Breast epithelium (tissue), 4 donors: ENCODE measurements at regions not wholly inside any gene's neighbourhood (a gene's known extent, or its start where the extent isn't known, plus 50 kb on each side); places are given as distances from the start of the nearest gene placed in this dataset.

Experiments
- DNase-seq, 2 donors: peaks; one replicate each; pipeline ENCODE4 v3.0.0-alpha.2; 2019; ENCODE audit warnings: low spot score in 2 of 2
- H3K27ac ChIP-seq, 2 donors: fragments of 200-600 bp; sonication (generic) in 1 of 2; one replicate each; pipeline ENCODE4 v1.5.1; 2016 to 2019; ENCODE audit warnings: mild to moderate bottlenecking in 1 of 2
- H3K27me3 ChIP-seq, 2 donors: fragments of 200-600 bp; sonication (generic) in 1 of 2; one replicate each; pipeline versions ENCODE4 v1.5.1 to v1.6.0; 2017 to 2019; ENCODE audit warnings: control low read depth in 1 of 2, mild to moderate bottlenecking in 1 of 2
- H3K36me3 ChIP-seq: fragments of 200-600 bp; one replicate; pipeline ENCODE4 v1.5.1; 2019
- H3K4me1 ChIP-seq, 2 donors: fragments of 200-600 bp; sonication (generic); one replicate each; pipeline ENCODE4 v1.5.1; 2016 to 2019; ENCODE audit warnings: control low read depth in 1 of 2
- H3K4me3 ChIP-seq, 3 donors: fragments of 200-600 bp; sonication (generic); 1 replicate in 2 of 3; 2 replicates in 1 of 3; pipeline ENCODE4 v1.5.1; 2016 to 2019; ENCODE audit warnings: mild to moderate bottlenecking in 3 of 3, moderate library complexity in 2 of 3
- H3K9me3 ChIP-seq, 2 donors: fragments of 200-600 bp; sonication (generic) in 1 of 2; one replicate each; pipeline ENCODE4 v1.5.1; 2016 to 2019; ENCODE audit warnings: control low read depth in 1 of 2
- CTCF ChIP-seq, 3 donors: fragments of 450-650 bp; IDR thresholded peaks; one replicate each; pipeline ENCODE4 v1.5.1; 2016 to 2017; ENCODE audit warnings: antibody characterized with exemption in 3 of 3, mild to moderate bottlenecking in 3 of 3, moderate library complexity in 3 of 3
- POLR2A ChIP-seq: fragments of 450-650 bp; IDR thresholded peaks from one replicate; pipeline ENCODE4 v1.6.1; 2016; ENCODE audit warnings: antibody characterized with exemption, mild to moderate bottlenecking, moderate library complexity
- POLR2AphosphoS5 ChIP-seq, 3 donors: sonication (generic); formaldehyde crosslinking; IDR thresholded peaks; one replicate each; pipeline ENCODE4 v1.6.1; 2017; ENCODE audit warnings: antibody characterized with exemption in 3 of 3
- intact Hi-C: fragments of 100-400 bp; cut with DNase I; formaldehyde crosslinking; loops from one replicate; pipeline ENCODE4 v1.15.1; 2023; ENCODE audit warnings: low total_unique reads

DNA sequence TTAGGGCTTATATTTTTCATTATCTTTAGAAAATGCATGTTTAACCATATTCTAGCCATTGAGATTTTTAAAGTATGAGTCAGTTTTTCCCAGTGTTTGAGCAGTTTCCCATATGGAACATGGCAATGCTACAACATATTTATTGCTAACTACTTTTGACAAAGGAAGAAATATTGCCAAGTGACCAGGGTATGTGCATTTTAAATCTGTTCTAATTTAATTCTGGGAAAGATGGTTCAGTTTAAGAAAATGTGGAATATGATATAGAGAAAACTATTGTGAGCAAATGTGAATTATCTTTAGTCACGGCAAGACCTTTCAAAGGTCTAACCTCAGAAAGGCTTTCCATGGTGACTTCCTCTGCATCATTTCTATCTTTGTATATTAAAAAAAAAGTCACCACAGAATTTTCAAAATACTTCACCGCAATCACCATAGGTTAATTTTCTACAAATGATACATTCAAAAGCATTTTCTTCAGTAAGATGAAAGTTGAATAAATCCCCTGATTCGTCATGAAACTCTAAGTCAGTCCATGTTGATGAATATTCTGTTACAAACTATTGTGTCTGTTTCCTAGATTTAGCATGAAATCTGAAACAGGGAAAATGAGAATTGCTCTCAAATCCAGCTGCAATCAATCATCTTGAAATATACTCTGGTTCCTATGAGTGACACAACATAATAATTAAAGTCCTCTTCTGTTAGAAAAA is 2349.0 kb upstream of the TENM3 start:
- no peaks in the 10 kb centered on the region for H3K36me3 ChIP-seq
- TF ChIP-seq CTCF (IDR thresholded peaks at IDR 0.05) (no peak), POLR2AphosphoS5 (IDR thresholded peaks at IDR 0.05) (no peak), POLR2A (no peak)
- no peaks in the 10 kb centered on the region for H3K27me3 ChIP-seq
- H3K4me1 ChIP-seq, result no peaks in the 10 kb centered on the region
- no peak for DNase-seq
- no peak overlapping the region for H3K4me3 ChIP-seq
- intact Hi-C loops, result no loop called here
- H3K9me3 ChIP-seq, result no peaks in the 10 kb centered on the region
- H3K27ac ChIP-seq, result no peak overlapping the region

DNA sequence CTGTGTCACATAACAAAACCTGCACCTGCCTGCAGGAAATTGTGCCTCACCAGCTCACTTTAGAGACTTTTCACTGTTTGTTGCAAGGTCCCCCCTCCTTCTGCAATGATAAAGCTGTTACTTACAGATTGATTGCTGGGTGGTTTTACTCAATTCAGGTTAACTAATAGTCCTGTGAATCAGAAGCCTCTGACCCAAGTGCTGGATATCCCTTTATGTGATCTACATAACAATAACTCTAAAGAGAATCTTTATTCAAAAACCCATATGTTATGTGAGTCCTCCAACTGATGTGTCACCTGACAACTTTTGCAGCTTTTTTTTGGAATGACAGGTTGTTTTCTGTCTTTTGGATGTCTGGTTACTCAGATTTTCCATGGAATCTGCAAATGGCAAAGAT is 2323.6 kb upstream of the TENM3 start:
- Histone ChIP-seq H3K4me1 (no peaks in the 10 kb centered on the region), H3K36me3 (no peaks in the 10 kb centered on the region), H3K27ac (no peak overlapping the region), H3K4me3 (no peak overlapping the region), H3K9me3 (peaks cover 0 to 3% of the 10 kb centered on the region in 2 donors), H3K27me3 (no peaks in the 10 kb centered on the region)
- intact Hi-C loops, result no loop called here
- no peak for TF ChIP-seq POLR2AphosphoS5 (IDR thresholded peaks at IDR 0.05)
- no peak for TF ChIP-seq POLR2A
- DNase-seq, result no peak

GRCh38 chr4:179927473-179927872 is 2315.7 kb upstream of the TENM3 start:
- Histone ChIP-seq H3K9me3 (no peaks in the 10 kb centered on the region), H3K36me3 (no peaks in the 10 kb centered on the region), H3K4me3 (no peak overlapping the region), H3K27ac (no peak overlapping the region), H3K4me1 (no peaks in the 10 kb centered on the region), H3K27me3 (no peaks in the 10 kb centered on the region)
- no peak for DNase-seq
- TF ChIP-seq POLR2AphosphoS5 (IDR thresholded peaks at IDR 0.05) (no peak), CTCF (IDR thresholded peaks at IDR 0.05) (no peak), POLR2A (no peak)
- intact Hi-C loops, result no loop called here

DNA sequence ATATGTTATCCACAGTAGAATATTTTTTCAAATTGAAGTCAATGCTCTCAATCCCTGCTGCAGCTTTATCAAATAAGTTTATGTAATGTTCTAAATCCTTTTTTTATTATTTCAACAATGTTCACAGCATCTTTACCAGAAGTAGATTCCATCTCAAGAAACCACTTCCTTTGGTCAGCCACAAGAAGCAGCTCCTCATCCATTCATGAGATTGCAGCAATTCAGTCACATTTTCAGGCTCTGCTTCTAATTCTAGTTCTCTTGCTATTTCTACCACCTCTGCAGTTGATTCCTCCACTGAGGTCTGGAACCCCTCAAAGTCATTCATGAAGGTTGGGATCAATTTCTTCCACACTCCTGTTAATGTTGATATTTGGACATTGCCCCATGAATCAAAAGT is 2301.3 kb upstream of the TENM3 start:
- no peak for DNase-seq
- peaks cover 0 to 7% of the 10 kb centered on the region in 2 donors for H3K9me3 ChIP-seq
- no peaks in the 10 kb centered on the region for H3K27me3 ChIP-seq
- H3K36me3 ChIP-seq, result no peaks in the 10 kb centered on the region
- H3K27ac ChIP-seq, result no peak overlapping the region
- intact Hi-C loops, result no loop called here
- TF ChIP-seq POLR2A, result no peak
- TF ChIP-seq CTCF (IDR thresholded peaks at IDR 0.05), result no peak
- no peak for TF ChIP-seq POLR2AphosphoS5 (IDR thresholded peaks at IDR 0.05)
- no peaks in the 10 kb centered on the region for H3K4me1 ChIP-seq
- no peak overlapping the region for H3K4me3 ChIP-seq

DNA sequence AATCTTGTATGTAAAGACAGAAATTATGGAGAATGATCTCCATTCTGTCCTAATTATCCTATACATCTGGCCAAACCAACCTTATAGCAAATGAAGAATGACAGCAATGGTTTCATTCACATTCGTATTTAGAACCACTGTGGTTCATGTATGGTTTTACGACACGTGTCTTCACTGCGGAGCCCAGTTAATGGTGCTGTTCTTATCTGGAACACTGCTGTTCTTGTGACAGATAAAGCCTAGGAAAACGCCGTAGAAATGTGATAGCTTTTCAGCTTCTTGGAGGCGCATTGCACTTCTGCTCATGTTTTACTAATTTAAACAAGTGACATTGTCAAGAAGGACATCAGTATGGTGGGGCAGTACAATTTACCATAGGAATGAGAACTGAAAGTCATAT is 2266.4 kb upstream of the TENM3 start:
- no peak overlapping the region for H3K4me3 ChIP-seq
- H3K9me3 ChIP-seq, result no peaks in the 10 kb centered on the region
- no peaks in the 10 kb centered on the region for H3K27me3 ChIP-seq
- H3K27ac ChIP-seq, result no peak overlapping the region
- no peaks in the 10 kb centered on the region for H3K4me1 ChIP-seq
- DNase-seq, result no peak
- H3K36me3 ChIP-seq, result no peaks in the 10 kb centered on the region
- no peak for TF ChIP-seq POLR2A
- TF ChIP-seq CTCF (IDR thresholded peaks at IDR 0.05), result no peak
- no peak for TF ChIP-seq POLR2AphosphoS5 (IDR thresholded peaks at IDR 0.05)
- intact Hi-C loops, result no loop called here
